Bronchial epithelial cell (primary cell): ENCODE measurements at regions not wholly inside any gene's neighbourhood (a gene's known extent, or its start where the extent isn't known, plus 50 kb on each side); places are given as distances from the start of the nearest gene placed in this dataset.

Source experiments
- DNase-seq: peaks from one replicate; pipeline ENCODE4 v3.0.0-alpha.2; 2010; ENCODE audit warnings: low read depth
- FAIRE-seq: peaks from 2 replicates; lab custom pipeline; 2011; peaks lifted over from hg19 to GRCh38; lab: Jason Lieb, UNC
- H3K27me3 ChIP-seq: 2 replicates; pipeline ENCODE4 v1.5.1; 2011; ENCODE audit warnings: low read length; ENCODE audit not compliant: control insufficient read depth, insufficient read depth
- H3K36me3 ChIP-seq: 2 replicates; pipeline ENCODE4 v1.5.1; 2011; ENCODE audit warnings: low read length; ENCODE audit not compliant: control insufficient read depth, insufficient read depth
- H3K4me3 ChIP-seq: 2 replicates; pipeline ENCODE4 v1.5.1; 2011; ENCODE audit warnings: mild to moderate bottlenecking, low read depth, low read length, control low read depth
- TF ChIP-seq, protein P1 (sequence below): IDR thresholded peaks from 2 replicates; pipeline ENCODE4 v1.5.1; 2011; ENCODE audit warnings: mild to moderate bottlenecking, moderate library complexity, low read length, control low read depth, inconsistent platforms; ENCODE audit not compliant: insufficient read depth, severe bottlenecking

- TF ChIP-seq, protein P1, sequence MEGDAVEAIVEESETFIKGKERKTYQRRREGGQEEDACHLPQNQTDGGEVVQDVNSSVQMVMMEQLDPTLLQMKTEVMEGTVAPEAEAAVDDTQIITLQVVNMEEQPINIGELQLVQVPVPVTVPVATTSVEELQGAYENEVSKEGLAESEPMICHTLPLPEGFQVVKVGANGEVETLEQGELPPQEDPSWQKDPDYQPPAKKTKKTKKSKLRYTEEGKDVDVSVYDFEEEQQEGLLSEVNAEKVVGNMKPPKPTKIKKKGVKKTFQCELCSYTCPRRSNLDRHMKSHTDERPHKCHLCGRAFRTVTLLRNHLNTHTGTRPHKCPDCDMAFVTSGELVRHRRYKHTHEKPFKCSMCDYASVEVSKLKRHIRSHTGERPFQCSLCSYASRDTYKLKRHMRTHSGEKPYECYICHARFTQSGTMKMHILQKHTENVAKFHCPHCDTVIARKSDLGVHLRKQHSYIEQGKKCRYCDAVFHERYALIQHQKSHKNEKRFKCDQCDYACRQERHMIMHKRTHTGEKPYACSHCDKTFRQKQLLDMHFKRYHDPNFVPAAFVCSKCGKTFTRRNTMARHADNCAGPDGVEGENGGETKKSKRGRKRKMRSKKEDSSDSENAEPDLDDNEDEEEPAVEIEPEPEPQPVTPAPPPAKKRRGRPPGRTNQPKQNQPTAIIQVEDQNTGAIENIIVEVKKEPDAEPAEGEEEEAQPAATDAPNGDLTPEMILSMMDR = no peak
- Histone ChIP-seq H3K4me3 (no peak overlapping the region), H3K27me3 (no peaks in the 10 kb centered on the region), H3K36me3 (no peaks in the 10 kb centered on the region)
- FAIRE-seq (no peak), DNase-seq (peak; percentile 7)
Measured at GRCh38 chr7:25478925-25479324, 250.6 kb upstream of the NPVF start.

DNA sequence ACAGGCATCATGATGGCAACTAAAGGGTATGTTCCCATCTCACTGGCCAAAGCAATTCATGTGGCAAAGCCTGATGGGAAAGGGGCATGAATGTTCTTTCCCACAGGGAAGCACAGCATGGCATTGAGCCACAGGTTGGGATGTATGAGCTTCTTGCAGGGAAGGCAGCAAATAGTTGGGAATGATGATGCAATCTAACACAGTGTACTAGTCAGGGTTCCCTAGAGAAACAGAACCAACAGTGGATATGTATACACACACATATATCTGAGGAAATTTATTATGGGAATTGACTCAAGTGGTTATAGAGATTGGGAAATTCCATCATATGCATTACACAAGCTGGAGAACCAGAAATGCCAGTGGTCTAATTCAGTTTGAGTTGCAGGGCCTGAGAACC lies 253.6 kb upstream of the NPVF start:
- no peaks in the 10 kb centered on the region for H3K36me3 ChIP-seq
- peak; percentile 1 for DNase-seq
- no peaks in the 10 kb centered on the region for H3K27me3 ChIP-seq
- FAIRE-seq = peak; percentile 36
- no peak overlapping the region for H3K4me3 ChIP-seq
- TF ChIP-seq, protein P1 = no peak

GRCh38 chr7:25482631-25483030 lies 254.3 kb upstream of the NPVF start:
- FAIRE-seq (no peak), DNase-seq (no peak)
- Histone ChIP-seq H3K36me3 (no peaks in the 10 kb centered on the region), H3K4me3 (no peak overlapping the region), H3K27me3 (no peaks in the 10 kb centered on the region)
- TF ChIP-seq, protein P1 = no peak

GRCh38 chr7:25485026-25485425 lies 256.7 kb upstream of the NPVF start:
- FAIRE-seq = no peak
- Histone ChIP-seq H3K36me3 (no peaks in the 10 kb centered on the region), H3K4me3 (no peak overlapping the region), H3K27me3 (no peaks in the 10 kb centered on the region)
- TF ChIP-seq, protein P1 = no peak
- DNase-seq = no peak

- TF ChIP-seq, protein P1 = no peak
- Histone ChIP-seq H3K36me3 (no peaks in the 10 kb centered on the region), H3K4me3 (no peak overlapping the region), H3K27me3 (no peaks in the 10 kb centered on the region)
- no peak for FAIRE-seq
- no peak for DNase-seq
Measured at GRCh38 chr7:25486656-25487055, 258.4 kb upstream of the NPVF start.

DNA sequence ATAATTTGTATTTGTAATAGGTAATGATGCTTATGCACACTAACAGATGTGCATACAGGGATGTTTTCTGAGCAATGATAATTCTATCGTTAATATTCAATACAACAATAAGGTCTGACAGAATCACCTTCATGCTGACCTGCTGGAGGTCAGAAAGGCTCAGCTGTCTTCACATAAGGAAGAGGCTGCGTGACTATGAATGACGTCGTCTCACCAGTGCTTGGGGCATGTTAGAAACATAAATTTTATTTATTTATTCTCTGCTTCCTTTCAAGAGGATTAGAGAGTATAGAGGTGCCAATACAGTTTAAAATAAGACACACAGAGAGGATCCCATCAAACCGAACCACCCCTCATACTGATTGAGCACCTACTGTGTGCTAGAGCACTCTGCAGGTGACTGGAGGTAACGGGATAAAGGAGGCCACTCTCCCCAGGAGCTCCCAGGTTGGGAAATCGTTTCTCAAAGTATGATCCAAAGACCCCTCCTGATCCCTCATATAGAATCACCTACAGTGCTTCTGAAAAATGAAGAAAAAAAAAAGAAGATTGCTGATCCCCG lies 265.6 kb upstream of the NPVF start:
- Histone ChIP-seq H3K36me3 (no peaks in the 10 kb centered on the region), H3K27me3 (no peaks in the 10 kb centered on the region), H3K4me3 (no peak overlapping the region)
- DNase-seq (no peak), FAIRE-seq (no peak)
- TF ChIP-seq, protein P1 = no peak
